ENCODE measurements at regions not wholly inside any gene's neighbourhood (a gene's known extent, or its start where the extent isn't known, plus 50 kb on each side); places are given as distances from the start of the nearest gene placed in this dataset.

GRCh38 chr2:219789476-219789875 is 162.0 kb downstream of the SLC4A3 start:
- Histone ChIP-seq H3K9me3 (ENCODE audit: control insufficient read depth, low read depth, low read length) (no peaks in the 10 kb centered on the region), H2BK15ac (ENCODE audit: low read depth, low read length) (no peak overlapping the region), H3K79me1 (ENCODE audit: insufficient read depth, low read depth, low read length, poor library complexity, severe bottlenecking) (no peaks in the 10 kb centered on the region), H2BK12ac (ENCODE audit: insufficient read length, low read depth, low read length) (no peak overlapping the region), H3K4me1 (ENCODE audit: insufficient read depth, low read length) (no peaks in the 10 kb centered on the region), H3K27me3 (ENCODE audit: insufficient read depth, low read length) (no peaks in the 10 kb centered on the region), H4K20me1 (ENCODE audit: control insufficient read depth, insufficient read depth, insufficient read length) (no peaks in the 10 kb centered on the region), H3K9ac (ENCODE audit: extremely low read depth, insufficient read length, low read length) (no peak overlapping the region), H3K4me2 (ENCODE audit: insufficient read depth, insufficient read length, low read length) (no peak overlapping the region), H3K18ac (ENCODE audit: insufficient read length, low read depth, low read length) (no peak overlapping the region), H2AFZ (ENCODE audit: low read length) (no peak overlapping the region), H4K91ac (ENCODE audit: insufficient read length, low read depth, low read length) (no peak overlapping the region), H2BK20ac (ENCODE audit: low read depth, low read length, poor library complexity, severe bottlenecking) (no peak overlapping the region), H4K5ac (ENCODE audit: insufficient read length, low read depth, low read length) (no peak overlapping the region), H3K56ac (ENCODE audit: insufficient read length, low read depth, low read length) (no peak overlapping the region), H3K14ac (ENCODE audit: insufficient read depth, low read length) (no peak overlapping the region), H3T11ph (ENCODE audit: low read length) (no peak overlapping the region), H2AK5ac (ENCODE audit: insufficient read length, low read length) (no peak overlapping the region), H3K4ac (ENCODE audit: low read depth, low read length) (no peak overlapping the region), H3K79me2 (ENCODE audit: insufficient read depth, low read length) (no peaks in the 10 kb centered on the region), H3K23me2 (ENCODE audit: insufficient read length, low read depth, low read length, poor library complexity, severe bottlenecking) (no peaks in the 10 kb centered on the region), H2BK5ac (ENCODE audit: insufficient read length, low read length) (no peak overlapping the region), H2BK120ac (ENCODE audit: low read depth, low read length, poor library complexity, severe bottlenecking) (no peak overlapping the region), H4K8ac (replicated peaks; ENCODE audit: insufficient read length, low read depth, low read length) (no peak overlapping the region), H3K27ac (ENCODE audit: insufficient read length, low read depth, low read length) (no peak overlapping the region), H3K23ac (ENCODE audit: insufficient read length, low read depth, low read length) (no peak overlapping the region)
- no peak for TF ChIP-seq CTCF (conservative IDR thresholded peaks at IDR 0.05)
- Mint-ChIP-seq H3K27ac (no peak overlapping the region), H3K27me3 (ENCODE audit: low read depth) (peaks cover 3% of the 10 kb centered on the region), H3K4me3 (no peak overlapping the region), H3K4me1 (no peaks in the 10 kb centered on the region), H3K36me3 (ENCODE audit: insufficient read depth in 1 of 3, low read depth in 3 of 3) (no peaks in the 10 kb centered on the region; a peak in 1 of 7 replicates), H3K9me3 (no peaks in the 10 kb centered on the region; a peak in 1 of 5 replicates)
- DNase-seq: no peak
